Panc1 (cell line): ENCODE measurements at regions not wholly inside any gene's neighbourhood (a gene's known extent, or its start where the extent isn't known, plus 50 kb on each side); places are given as distances from the start of the nearest gene placed in this dataset.

Experiments used
- ATAC-seq: fragments of 200-7000 bp; cut with Tn5 transposase; 2 replicates; pipeline ENCODE4 v1.9.1; 2020; ENCODE audit warnings: mild to moderate bottlenecking, moderate library complexity
- BruUV-seq: library from RNA; stranded (reverse); fragments of 400-500 nt; replicated peaks from 2 replicates; lab custom pipeline; 2021; lab: Mats Ljungman, UMichigan
- CTCF ChIA-PET: fragments of 300-600 bp; sonication (Branson Sonifier 250); formaldehyde crosslinking; loops from one replicate; lab custom pipeline; 2022; ENCODE audit warnings: antibody characterized with exemption; lab: Charles Lee
- POLR2A ChIA-PET: fragments of 300-600 bp; sonication (Branson Sonifier 250); formaldehyde crosslinking; loops from one replicate; lab custom pipeline; 2022; ENCODE audit warnings: antibody characterized with exemption; lab: Charles Lee
- DNase-seq: peaks from one replicate; pipeline ENCODE4 v3.0.0-alpha.2; 2010; ENCODE audit warnings: low read depth, low spot score
- H3K27ac ChIP-seq: 2 replicates; pipeline ENCODE4 v1.5.1; 2011; ENCODE audit warnings: mild to moderate bottlenecking, low read length, inconsistent platforms
- H3K27me3 ChIP-seq: fragments of 200-500 bp; sonication (Bioruptor generic); 2 replicates; pipeline ENCODE4 v1.6.0; 2014; ENCODE audit warnings: low read length, inconsistent platforms; ENCODE audit not compliant: control insufficient read depth, insufficient read depth
- H3K36me3 ChIP-seq: fragments of 200-500 bp; sonication (Bioruptor generic); 2 replicates; pipeline ENCODE4 v1.5.1; 2014; ENCODE audit warnings: inconsistent platforms, mild to moderate bottlenecking, low read length, moderate library complexity; ENCODE audit not compliant: control insufficient read depth, insufficient read depth
- H3K4me1 ChIP-seq: 2 replicates; pipeline ENCODE4 v1.5.1; 2011; ENCODE audit warnings: inconsistent platforms, mild to moderate bottlenecking, low read length, moderate library complexity; ENCODE audit not compliant: control insufficient read depth, insufficient read depth
- H3K4me3 ChIP-seq, 2 experiments: 2 replicates each; pipeline ENCODE4 v1.5.1; 2011 to 2012; ENCODE audit warnings: low read depth in 2 of 2, low read length in 2 of 2, mild to moderate bottlenecking in 2 of 2, inconsistent platforms in 1 of 2, moderate library complexity in 1 of 2
- H3K9me3 ChIP-seq: fragments of 200-500 bp; sonication (Bioruptor generic); 2 replicates; pipeline ENCODE4 v1.5.1; 2014; ENCODE audit warnings: low read depth, mild to moderate bottlenecking, inconsistent platforms, low read length, moderate library complexity; ENCODE audit not compliant: control insufficient read depth, insufficient read depth
- CTCF ChIP-seq: fragments of 450-650 bp; IDR thresholded peaks from 2 replicates; pipeline ENCODE4 v1.5.1; 2017; ENCODE audit warnings: mild to moderate bottlenecking
- POLR2AphosphoS5 ChIP-seq: IDR thresholded peaks from 2 replicates; pipeline ENCODE4 v1.6.1; 2012; ENCODE audit warnings: mild to moderate bottlenecking, low read depth, low read length, moderate library complexity
- SIN3A ChIP-seq: IDR thresholded peaks from 2 replicates; pipeline ENCODE4 v1.6.1; 2012; ENCODE audit warnings: low read depth, mild to moderate bottlenecking, low read length, moderate library complexity, borderline replicate concordance; ENCODE audit not compliant: insufficient read depth
- TCF7L2 ChIP-seq: IDR thresholded peaks from 2 replicates; pipeline ENCODE4 v1.6.1; 2011; ENCODE audit warnings: mild to moderate bottlenecking, low read depth, low read length, inconsistent platforms
- in situ Hi-C: cut with HindIII; loops from 2 replicates; pipeline ENCODE4 v1.10.0; 2016; ENCODE audit warnings: low sequenced_read_pairs, low pct_unique_long_range_greater_than_20kb
- intact Hi-C: fragments of 100-400 bp; cut with micrococcal nuclease; formaldehyde crosslinking; loops from one replicate; pipeline ENCODE4 v1.10.0; 2022; ENCODE audit not compliant: unreplicated experiment
- TF ChIP-seq, protein P1 (sequence below), 2 experiments: IDR thresholded peaks; 2 replicates each; pipeline ENCODE4 v1.6.1; 2011 to 2012; ENCODE audit warnings: low read depth in 2 of 2, control low read depth in 1 of 2, low read length in 1 of 2, mild to moderate bottlenecking in 1 of 2, moderate library complexity in 1 of 2; ENCODE audit not compliant: insufficient read depth in 1 of 2

- H3K4me1 ChIP-seq = no peaks in the 10 kb centered on the region
- intact Hi-C loops = no loop called here
- POLR2A ChIA-PET = no interaction called here
- H3K27me3 ChIP-seq = no peaks in the 10 kb centered on the region
- in situ Hi-C loops = no loop called here
- no TSS peak for BruUV-seq
- H3K36me3 ChIP-seq = no peaks in the 10 kb centered on the region
- H3K27ac ChIP-seq = no peak overlapping the region
- no peaks in the 10 kb centered on the region for H3K9me3 ChIP-seq
- CTCF ChIA-PET = no interaction called here
- no peak for ATAC-seq
- no peak overlapping the region for H3K4me3 ChIP-seq
- TF ChIP-seq SIN3A (no peak), POLR2AphosphoS5 (no peak), CTCF (no peak), TCF7L2 (no peak)
- TF ChIP-seq, protein P1, sequence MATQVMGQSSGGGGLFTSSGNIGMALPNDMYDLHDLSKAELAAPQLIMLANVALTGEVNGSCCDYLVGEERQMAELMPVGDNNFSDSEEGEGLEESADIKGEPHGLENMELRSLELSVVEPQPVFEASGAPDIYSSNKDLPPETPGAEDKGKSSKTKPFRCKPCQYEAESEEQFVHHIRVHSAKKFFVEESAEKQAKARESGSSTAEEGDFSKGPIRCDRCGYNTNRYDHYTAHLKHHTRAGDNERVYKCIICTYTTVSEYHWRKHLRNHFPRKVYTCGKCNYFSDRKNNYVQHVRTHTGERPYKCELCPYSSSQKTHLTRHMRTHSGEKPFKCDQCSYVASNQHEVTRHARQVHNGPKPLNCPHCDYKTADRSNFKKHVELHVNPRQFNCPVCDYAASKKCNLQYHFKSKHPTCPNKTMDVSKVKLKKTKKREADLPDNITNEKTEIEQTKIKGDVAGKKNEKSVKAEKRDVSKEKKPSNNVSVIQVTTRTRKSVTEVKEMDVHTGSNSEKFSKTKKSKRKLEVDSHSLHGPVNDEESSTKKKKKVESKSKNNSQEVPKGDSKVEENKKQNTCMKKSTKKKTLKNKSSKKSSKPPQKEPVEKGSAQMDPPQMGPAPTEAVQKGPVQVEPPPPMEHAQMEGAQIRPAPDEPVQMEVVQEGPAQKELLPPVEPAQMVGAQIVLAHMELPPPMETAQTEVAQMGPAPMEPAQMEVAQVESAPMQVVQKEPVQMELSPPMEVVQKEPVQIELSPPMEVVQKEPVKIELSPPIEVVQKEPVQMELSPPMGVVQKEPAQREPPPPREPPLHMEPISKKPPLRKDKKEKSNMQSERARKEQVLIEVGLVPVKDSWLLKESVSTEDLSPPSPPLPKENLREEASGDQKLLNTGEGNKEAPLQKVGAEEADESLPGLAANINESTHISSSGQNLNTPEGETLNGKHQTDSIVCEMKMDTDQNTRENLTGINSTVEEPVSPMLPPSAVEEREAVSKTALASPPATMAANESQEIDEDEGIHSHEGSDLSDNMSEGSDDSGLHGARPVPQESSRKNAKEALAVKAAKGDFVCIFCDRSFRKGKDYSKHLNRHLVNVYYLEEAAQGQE (IDR thresholded peaks at IDR 0.05; ENCODE audit: insufficient read depth in 1 of 2, low read depth in 2 of 2, low read length in 1 of 2) = no peak
- no peak for DNase-seq
Measured at GRCh38 chr9:7436754-7437153, 362.8 kb downstream of the DMAC1 start.

DNA sequence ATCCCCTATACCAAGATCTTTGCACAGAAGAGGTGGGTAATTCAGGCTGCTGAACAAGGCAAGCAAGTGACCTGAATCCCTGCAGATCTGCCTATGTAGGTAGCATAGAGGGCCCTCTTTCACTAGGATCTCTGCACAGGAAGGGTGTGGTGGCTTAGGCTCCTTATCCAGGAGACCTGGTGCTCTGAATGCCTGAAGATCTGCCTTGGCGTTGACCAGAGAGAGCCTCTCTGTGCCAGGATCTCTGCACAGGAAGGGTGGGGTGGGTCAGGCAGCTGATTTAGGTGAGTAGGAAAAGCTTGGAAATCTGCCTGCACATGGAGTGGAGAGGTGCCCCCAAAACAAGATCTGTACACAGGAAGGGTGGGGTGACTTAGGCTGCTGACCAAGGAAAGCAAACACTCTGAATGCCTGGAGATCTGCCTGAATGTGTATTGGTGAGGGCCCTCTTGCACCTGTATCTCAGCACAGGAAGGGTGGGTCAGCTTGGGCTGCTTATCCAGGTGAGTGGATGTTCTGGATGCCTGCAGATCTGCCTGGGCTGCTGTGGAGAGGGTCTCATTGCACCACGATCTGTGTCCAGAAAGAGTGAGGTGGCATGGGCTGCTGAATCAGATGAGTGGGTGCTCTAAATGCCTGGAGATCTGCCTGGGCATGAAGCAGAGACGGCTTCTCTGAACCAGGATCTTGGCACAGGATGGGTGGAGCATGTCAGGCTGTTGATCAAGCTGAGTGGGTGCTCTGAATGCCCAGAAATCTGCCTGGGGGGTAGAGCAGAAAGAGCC is 365.9 kb downstream of the DMAC1 start:
- H3K36me3 ChIP-seq = no peaks in the 10 kb centered on the region
- BruUV-seq = no TSS peak
- H3K27ac ChIP-seq = no peak overlapping the region
- intact Hi-C loops (no loop called here), in situ Hi-C loops (no loop called here)
- no peaks in the 10 kb centered on the region for H3K9me3 ChIP-seq
- ChIA-PET POLR2A (no interaction called here), CTCF (no interaction called here)
- no peaks in the 10 kb centered on the region for H3K4me1 ChIP-seq
- DNase-seq (no peak), ATAC-seq (no peak)
- H3K4me3 ChIP-seq = no peak overlapping the region
- no peaks in the 10 kb centered on the region for H3K27me3 ChIP-seq
- TF ChIP-seq CTCF = no peak
- no peak for TF ChIP-seq TCF7L2
- TF ChIP-seq POLR2AphosphoS5 = no peak
- TF ChIP-seq, protein P1 (IDR thresholded peaks at IDR 0.05; ENCODE audit: insufficient read depth in 1 of 2, low read depth in 2 of 2, low read length in 1 of 2) = no peak
- TF ChIP-seq SIN3A = no peak
